ENCODE measurements at regions not wholly inside any gene's neighbourhood (a gene's known extent, or its start where the extent isn't known, plus 50 kb on each side); places are given as distances from the start of the nearest gene placed in this dataset.

GRCh38 chr12:28898038-28898437 is 251.0 kb upstream of the FAR2 start:
- Histone ChIP-seq H3K9ac (ENCODE audit: low read length) (no peak overlapping the region), H3K56ac (ENCODE audit: low read length) (no peak overlapping the region), H3K27ac (ENCODE audit: low read depth, low read length) (no peak overlapping the region), H2BK5ac (ENCODE audit: low read length) (no peak overlapping the region), H3K23ac (ENCODE audit: low read length) (no peak overlapping the region), H3K4me3 (ENCODE audit: low read length) (no peak overlapping the region), H3K4ac (ENCODE audit: low read depth, low read length) (no peak overlapping the region), H4K5ac (ENCODE audit: low read length) (no peak overlapping the region), H3K27me3 (ENCODE audit: insufficient read depth, low read length, poor library complexity) (no peaks in the 10 kb centered on the region), H3K79me2 (ENCODE audit: control insufficient read depth, insufficient read depth, low read length) (no peaks in the 10 kb centered on the region), H3K18ac (ENCODE audit: low read length) (no peak overlapping the region), H3K4me1 (ENCODE audit: control insufficient read depth, low read depth, low read length) (no peaks in the 10 kb centered on the region), H3K36me3 (ENCODE audit: control insufficient read depth, insufficient read depth, low read length) (no peaks in the 10 kb centered on the region), H3K79me1 (ENCODE audit: low read length) (no peaks in the 10 kb centered on the region), H2BK120ac (ENCODE audit: low read depth, low read length) (no peak overlapping the region), H2BK15ac (replicated peaks; ENCODE audit: low read depth) (no peak overlapping the region), H2AK5ac (ENCODE audit: low read length) (no peak overlapping the region), H3K4me2 (ENCODE audit: low read length) (no peak overlapping the region), H4K8ac (ENCODE audit: low read depth, low read length) (no peak overlapping the region)
- no CpG with 5 or more reads among the region's 2 CpGs for WGBS (ENCODE audit: extremely low coverage, insufficient coverage, low lambda C conversion rate)
- DNase-seq: no peak

GRCh38 chr12:28899951-28900350 is 249.1 kb upstream of the FAR2 start:
- H3K23ac ChIP-seq (ENCODE audit: low read length): no peak overlapping the region
- no peak overlapping the region for H4K5ac ChIP-seq (ENCODE audit: low read length)
- H3K18ac ChIP-seq (ENCODE audit: low read length): no peak overlapping the region
- DNase-seq: no peak
- no CpG with 5 or more reads among the region's 1 CpG for WGBS (ENCODE audit: extremely low coverage, insufficient coverage, low lambda C conversion rate)
- no peak overlapping the region for H3K56ac ChIP-seq (ENCODE audit: low read length)
- H3K79me2 ChIP-seq (ENCODE audit: control insufficient read depth, insufficient read depth, low read length): no peaks in the 10 kb centered on the region
- no peaks in the 10 kb centered on the region for H3K27me3 ChIP-seq (ENCODE audit: insufficient read depth, low read length, poor library complexity)
- no peak overlapping the region for H3K4ac ChIP-seq (ENCODE audit: low read depth, low read length)
- H2BK5ac ChIP-seq (ENCODE audit: low read length): no peak overlapping the region
- H3K4me3 ChIP-seq (ENCODE audit: low read length): no peak overlapping the region
- H2BK15ac ChIP-seq (replicated peaks; ENCODE audit: low read depth): no peak overlapping the region
- H3K9ac ChIP-seq (ENCODE audit: low read length): no peak overlapping the region
- no peak overlapping the region for H3K4me2 ChIP-seq (ENCODE audit: low read length)
- no peak overlapping the region for H2AK5ac ChIP-seq (ENCODE audit: low read length)
- no peak overlapping the region for H2BK120ac ChIP-seq (ENCODE audit: low read depth, low read length)
- no peaks in the 10 kb centered on the region for H3K36me3 ChIP-seq (ENCODE audit: control insufficient read depth, insufficient read depth, low read length)
- no peak overlapping the region for H4K8ac ChIP-seq (ENCODE audit: low read depth, low read length)
- H3K27ac ChIP-seq (ENCODE audit: low read depth, low read length): no peak overlapping the region
- H3K79me1 ChIP-seq (ENCODE audit: low read length): no peaks in the 10 kb centered on the region
- H3K4me1 ChIP-seq (ENCODE audit: control insufficient read depth, low read depth, low read length): no peaks in the 10 kb centered on the region

GRCh38 chr12:28905220-28905955 is 243.7 kb upstream of the FAR2 start:
- no peaks in the 10 kb centered on the region for H3K79me1 ChIP-seq (ENCODE audit: low read length)
- H4K8ac ChIP-seq (ENCODE audit: low read depth, low read length): no peak overlapping the region
- no peak overlapping the region for H3K9ac ChIP-seq (ENCODE audit: low read length)
- H3K56ac ChIP-seq (ENCODE audit: low read length): no peak overlapping the region
- no peak overlapping the region for H3K4me2 ChIP-seq (ENCODE audit: low read length)
- no peak for DNase-seq
- H3K4me1 ChIP-seq (ENCODE audit: control insufficient read depth, low read depth, low read length): no peaks in the 10 kb centered on the region
- no peak overlapping the region for H2BK120ac ChIP-seq (ENCODE audit: low read depth, low read length)
- H3K27ac ChIP-seq (ENCODE audit: low read depth, low read length): no peak overlapping the region
- no peak overlapping the region for H3K18ac ChIP-seq (ENCODE audit: low read length)
- H3K4me3 ChIP-seq (ENCODE audit: low read length): no peak overlapping the region
- no peaks in the 10 kb centered on the region for H3K36me3 ChIP-seq (ENCODE audit: control insufficient read depth, insufficient read depth, low read length)
- no peak overlapping the region for H2BK5ac ChIP-seq (ENCODE audit: low read length)
- H4K5ac ChIP-seq (ENCODE audit: low read length): no peak overlapping the region
- WGBS (ENCODE audit: extremely low coverage, insufficient coverage, low lambda C conversion rate): no CpG with 5 or more reads among the region's 1 CpG
- H3K23ac ChIP-seq (ENCODE audit: low read length): no peak overlapping the region
- H3K79me2 ChIP-seq (ENCODE audit: control insufficient read depth, insufficient read depth, low read length): no peaks in the 10 kb centered on the region
- no peaks in the 10 kb centered on the region for H3K27me3 ChIP-seq (ENCODE audit: insufficient read depth, low read length, poor library complexity)
- H2BK15ac ChIP-seq (replicated peaks; ENCODE audit: low read depth): no peak overlapping the region
- H3K4ac ChIP-seq (ENCODE audit: low read depth, low read length): no peak overlapping the region
- no peak overlapping the region for H2AK5ac ChIP-seq (ENCODE audit: low read length)

- Histone ChIP-seq H3K4me1 (ENCODE audit: control insufficient read depth, low read depth, low read length) (no peaks in the 10 kb centered on the region), H2AK5ac (ENCODE audit: low read length) (no peak overlapping the region), H3K4me3 (ENCODE audit: low read length) (no peak overlapping the region), H3K27me3 (ENCODE audit: insufficient read depth, low read length, poor library complexity) (no peaks in the 10 kb centered on the region), H3K9ac (ENCODE audit: low read length) (no peak overlapping the region), H3K36me3 (ENCODE audit: control insufficient read depth, insufficient read depth, low read length) (no peaks in the 10 kb centered on the region), H3K56ac (ENCODE audit: low read length) (no peak overlapping the region), H2BK120ac (ENCODE audit: low read depth, low read length) (no peak overlapping the region), H3K27ac (ENCODE audit: low read depth, low read length) (no peak overlapping the region), H3K18ac (ENCODE audit: low read length) (no peak overlapping the region), H3K4ac (ENCODE audit: low read depth, low read length) (no peak overlapping the region), H3K79me2 (ENCODE audit: control insufficient read depth, insufficient read depth, low read length) (no peaks in the 10 kb centered on the region), H3K4me2 (ENCODE audit: low read length) (no peak overlapping the region), H4K5ac (ENCODE audit: low read length) (no peak overlapping the region), H4K8ac (ENCODE audit: low read depth, low read length) (no peak overlapping the region), H3K79me1 (ENCODE audit: low read length) (no peaks in the 10 kb centered on the region), H3K23ac (ENCODE audit: low read length) (no peak overlapping the region), H2BK15ac (replicated peaks; ENCODE audit: low read depth) (no peak overlapping the region), H2BK5ac (ENCODE audit: low read length) (no peak overlapping the region)
- WGBS (ENCODE audit: extremely low coverage, insufficient coverage, low lambda C conversion rate): no CpG with 5 or more reads among the region's 1 CpG
- no peak for DNase-seq
These were observed 240.4 kb upstream of the FAR2 start for GRCh38 chr12:28908646-28909045.

GRCh38 chr12:28909291-28909690 is 239.8 kb upstream of the FAR2 start:
- no CpG with 5 or more reads among the region's 1 CpG for WGBS (ENCODE audit: extremely low coverage, insufficient coverage, low lambda C conversion rate)
- Histone ChIP-seq H3K36me3 (ENCODE audit: control insufficient read depth, insufficient read depth, low read length) (no peaks in the 10 kb centered on the region), H3K79me1 (ENCODE audit: low read length) (no peaks in the 10 kb centered on the region), H3K23ac (ENCODE audit: low read length) (no peak overlapping the region), H3K9ac (ENCODE audit: low read length) (no peak overlapping the region), H3K18ac (ENCODE audit: low read length) (no peak overlapping the region), H3K4ac (ENCODE audit: low read depth, low read length) (no peak overlapping the region), H3K4me3 (ENCODE audit: low read length) (no peak overlapping the region), H2BK120ac (ENCODE audit: low read depth, low read length) (no peak overlapping the region), H2BK15ac (replicated peaks; ENCODE audit: low read depth) (no peak overlapping the region), H3K4me1 (ENCODE audit: control insufficient read depth, low read depth, low read length) (no peaks in the 10 kb centered on the region), H2BK5ac (ENCODE audit: low read length) (no peak overlapping the region), H3K27me3 (ENCODE audit: insufficient read depth, low read length, poor library complexity) (no peaks in the 10 kb centered on the region), H2AK5ac (ENCODE audit: low read length) (no peak overlapping the region), H3K4me2 (ENCODE audit: low read length) (no peak overlapping the region), H4K5ac (ENCODE audit: low read length) (no peak overlapping the region), H3K56ac (ENCODE audit: low read length) (no peak overlapping the region), H3K79me2 (ENCODE audit: control insufficient read depth, insufficient read depth, low read length) (no peaks in the 10 kb centered on the region), H4K8ac (ENCODE audit: low read depth, low read length) (no peak overlapping the region), H3K27ac (ENCODE audit: low read depth, low read length) (no peak overlapping the region)
- DNase-seq: no peak
